Peyer's patch (tissue), 4 donors: ENCODE measurements at regions not wholly inside any gene's neighbourhood (a gene's known extent, or its start where the extent isn't known, plus 50 kb on each side); places are given as distances from the start of the nearest gene placed in this dataset.

Experiments used
- CTCF ChIP-seq, 6 experiments: fragments of 450-650 bp in 4 of 6; fragments of 200-600 bp in 2 of 6; sonication (generic) in 1 of 6; IDR thresholded peaks; one replicate each; pipeline ENCODE4 v1.5.1; 2017 to 2019; ENCODE audit warnings: antibody characterized with exemption in 6 of 6, mild to moderate bottlenecking in 3 of 6, moderate library complexity in 1 of 6
- POLR2A ChIP-seq, 2 donors: fragments of 450-650 bp; IDR thresholded peaks; one replicate each; pipeline ENCODE4 v1.5.1; 2017; ENCODE audit warnings: antibody characterized with exemption in 2 of 2, mild to moderate bottlenecking in 2 of 2, moderate library complexity in 2 of 2

- no peak for TF ChIP-seq CTCF (IDR thresholded peaks at IDR 0.05)
- no peak for TF ChIP-seq POLR2A (IDR thresholded peaks at IDR 0.05)
Observed at GRCh38 chr2:42918041-42918440, 125.7 kb upstream of the HAAO start.
